ENCODE measurements at regions not wholly inside any gene's neighbourhood (a gene's known extent, or its start where the extent isn't known, plus 50 kb on each side); places are given as distances from the start of the nearest gene placed in this dataset.

GRCh38 chr2:220493871-220494525, 866.6 kb downstream of the SLC4A3 start:
- Histone ChIP-seq H3K4me3 (ENCODE audit: low read depth, low read length) (no peak overlapping the region), H3K27me3 (ENCODE audit: control insufficient read depth, insufficient read depth, low read length) (no peaks in the 10 kb centered on the region), H3K36me3 (ENCODE audit: control insufficient read depth, insufficient read depth, low read length) (no peaks in the 10 kb centered on the region)
- TF ChIP-seq, protein P1, sequence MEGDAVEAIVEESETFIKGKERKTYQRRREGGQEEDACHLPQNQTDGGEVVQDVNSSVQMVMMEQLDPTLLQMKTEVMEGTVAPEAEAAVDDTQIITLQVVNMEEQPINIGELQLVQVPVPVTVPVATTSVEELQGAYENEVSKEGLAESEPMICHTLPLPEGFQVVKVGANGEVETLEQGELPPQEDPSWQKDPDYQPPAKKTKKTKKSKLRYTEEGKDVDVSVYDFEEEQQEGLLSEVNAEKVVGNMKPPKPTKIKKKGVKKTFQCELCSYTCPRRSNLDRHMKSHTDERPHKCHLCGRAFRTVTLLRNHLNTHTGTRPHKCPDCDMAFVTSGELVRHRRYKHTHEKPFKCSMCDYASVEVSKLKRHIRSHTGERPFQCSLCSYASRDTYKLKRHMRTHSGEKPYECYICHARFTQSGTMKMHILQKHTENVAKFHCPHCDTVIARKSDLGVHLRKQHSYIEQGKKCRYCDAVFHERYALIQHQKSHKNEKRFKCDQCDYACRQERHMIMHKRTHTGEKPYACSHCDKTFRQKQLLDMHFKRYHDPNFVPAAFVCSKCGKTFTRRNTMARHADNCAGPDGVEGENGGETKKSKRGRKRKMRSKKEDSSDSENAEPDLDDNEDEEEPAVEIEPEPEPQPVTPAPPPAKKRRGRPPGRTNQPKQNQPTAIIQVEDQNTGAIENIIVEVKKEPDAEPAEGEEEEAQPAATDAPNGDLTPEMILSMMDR (IDR thresholded peaks at IDR 0.05; ENCODE audit: insufficient read depth, low read depth, low read length): no peak
- POLR2A ChIA-PET: no interaction called here
- DNase-seq (ENCODE audit: low read depth): no peak
- CTCF ChIA-PET: no interaction called here

- TF ChIP-seq, protein P1 (IDR thresholded peaks at IDR 0.05; ENCODE audit: insufficient read depth, low read depth, low read length): no peak
- POLR2A ChIA-PET: no interaction called here
- Histone ChIP-seq H3K36me3 (ENCODE audit: control insufficient read depth, insufficient read depth, low read length) (no peaks in the 10 kb centered on the region), H3K4me3 (ENCODE audit: low read depth, low read length) (no peak overlapping the region), H3K27me3 (ENCODE audit: control insufficient read depth, insufficient read depth, low read length) (no peaks in the 10 kb centered on the region)
- DNase-seq (ENCODE audit: low read depth): no peak
- CTCF ChIA-PET: no interaction called here
Observed at GRCh38 chr2:220496513-220496912, 869.1 kb downstream of the SLC4A3 start.

- ChIA-PET POLR2A (interaction anchor here (0.7 to 1.0 kb wide), 2 partner anchors 30 to 607 kb away, joined by 3 read pairs; no protein-coding TSS in a partner anchor), CTCF (interaction anchor here (1.9 kb wide), 1 partner anchor 34 kb away, joined by 6 read pairs; no protein-coding TSS in a partner anchor)
- TF ChIP-seq, protein P1 (IDR thresholded peaks at IDR 0.05; ENCODE audit: insufficient read depth, low read depth, low read length): no peak
- Histone ChIP-seq H3K4me3 (ENCODE audit: low read depth, low read length) (no peak overlapping the region), H3K36me3 (ENCODE audit: control insufficient read depth, insufficient read depth, low read length) (no peaks in the 10 kb centered on the region), H3K27me3 (ENCODE audit: control insufficient read depth, insufficient read depth, low read length) (no peaks in the 10 kb centered on the region)
- no peak for DNase-seq (ENCODE audit: low read depth)
Observed at GRCh38 chr2:220499225-220499624, 871.8 kb downstream of the SLC4A3 start.

GRCh38 chr2:220502539-220502938, 875.1 kb downstream of the SLC4A3 start:
- ChIA-PET CTCF (no interaction called here), POLR2A (no interaction called here)
- Histone ChIP-seq H3K27me3 (ENCODE audit: control insufficient read depth, insufficient read depth, low read length) (no peaks in the 10 kb centered on the region), H3K36me3 (ENCODE audit: control insufficient read depth, insufficient read depth, low read length) (no peaks in the 10 kb centered on the region), H3K4me3 (ENCODE audit: low read depth, low read length) (no peak overlapping the region)
- TF ChIP-seq, protein P1 (IDR thresholded peaks at IDR 0.05; ENCODE audit: insufficient read depth, low read depth, low read length): no peak
- DNase-seq (ENCODE audit: low read depth): no peak

- H3K4me3 ChIP-seq (ENCODE audit: low read depth, low read length): no peak overlapping the region
- no peak for DNase-seq (ENCODE audit: low read depth)
- H3K27me3 ChIP-seq (ENCODE audit: control insufficient read depth, insufficient read depth, low read length): no peaks in the 10 kb centered on the region
- CTCF ChIA-PET: interaction anchor here (1.4 kb wide), 1 partner anchor 11 kb away, joined by 3 read pairs; no protein-coding TSS in a partner anchor
- TF ChIP-seq, protein P1 (IDR thresholded peaks at IDR 0.05; ENCODE audit: insufficient read depth, low read depth, low read length): no peak
- POLR2A ChIA-PET: no interaction called here
- H3K36me3 ChIP-seq (ENCODE audit: control insufficient read depth, insufficient read depth, low read length): no peaks in the 10 kb centered on the region
Observed at GRCh38 chr2:220503431-220503830, 876.0 kb downstream of the SLC4A3 start.
